Breast epithelium (tissue), 3 donors: ENCODE measurements at regions not wholly inside any gene's neighbourhood (a gene's known extent, or its start where the extent isn't known, plus 50 kb on each side); places are given as distances from the start of the nearest gene placed in this dataset.

Source experiments
- CTCF ChIP-seq, 3 donors: fragments of 450-650 bp; IDR thresholded peaks; one replicate each; pipeline ENCODE4 v1.5.1; 2016 to 2017; ENCODE audit warnings: antibody characterized with exemption in 3 of 3, mild to moderate bottlenecking in 3 of 3, moderate library complexity in 3 of 3
- POLR2A ChIP-seq: fragments of 450-650 bp; IDR thresholded peaks from one replicate; pipeline ENCODE4 v1.6.1; 2016; ENCODE audit warnings: antibody characterized with exemption, mild to moderate bottlenecking, moderate library complexity
- POLR2AphosphoS5 ChIP-seq, 3 donors: sonication (generic); formaldehyde crosslinking; IDR thresholded peaks; one replicate each; pipeline ENCODE4 v1.6.1; 2017; ENCODE audit warnings: antibody characterized with exemption in 3 of 3

- TF ChIP-seq CTCF (IDR thresholded peaks at IDR 0.05): no peak
- no peak for TF ChIP-seq POLR2A
- TF ChIP-seq POLR2AphosphoS5 (IDR thresholded peaks at IDR 0.05): no peak
Measured at GRCh38 chr2:51795248-51795888, 763.4 kb upstream of the NRXN1 start.
